Spinal cord (tissue), 9 donors: ENCODE measurements at regions not wholly inside any gene's neighbourhood (a gene's known extent, or its start where the extent isn't known, plus 50 kb on each side); places are given as distances from the start of the nearest gene placed in this dataset.

Experiments used
- DNase-seq, 6 donors: peaks; one replicate each; pipeline versions ENCODE4 v3.0.0 to v3.0.0-alpha.2; 2013 to 2015; ENCODE audit warnings: low spot score in 6 of 6, low read depth in 4 of 6
- H3K27ac ChIP-seq: one replicate; pipeline ENCODE4 v1.5.1; 2013; ENCODE audit warnings: low read depth, low read length, control low read depth
- H3K27me3 ChIP-seq: one replicate; pipeline ENCODE4 v1.6.1; 2013; ENCODE audit warnings: low read length; ENCODE audit not compliant: control insufficient read depth, insufficient read depth
- H3K36me3 ChIP-seq: one replicate; pipeline ENCODE4 v1.6.1; 2013; ENCODE audit warnings: low read length; ENCODE audit not compliant: control insufficient read depth, insufficient read depth
- H3K4me1 ChIP-seq: one replicate; pipeline ENCODE4 v1.6.1; 2013; ENCODE audit warnings: low read length; ENCODE audit not compliant: control insufficient read depth, insufficient read depth
- H3K4me3 ChIP-seq: one replicate; pipeline ENCODE4 v1.5.1; 2013; ENCODE audit warnings: low read depth, low read length, control low read depth
- H3K9me3 ChIP-seq: one replicate; pipeline ENCODE4 v1.6.1; 2013; ENCODE audit warnings: low read length; ENCODE audit not compliant: control insufficient read depth, insufficient read depth
- WGBS: methylation state at CpG from one replicate; pipeline ENCODE4 v1.1.5; 2013; ENCODE audit warnings: missing lambda C conversion rate; ENCODE audit not compliant: insufficient coverage; 5-methylcytosine and 5-hydroxymethylcytosine counted together
- donor health status: healthy.

DNA sequence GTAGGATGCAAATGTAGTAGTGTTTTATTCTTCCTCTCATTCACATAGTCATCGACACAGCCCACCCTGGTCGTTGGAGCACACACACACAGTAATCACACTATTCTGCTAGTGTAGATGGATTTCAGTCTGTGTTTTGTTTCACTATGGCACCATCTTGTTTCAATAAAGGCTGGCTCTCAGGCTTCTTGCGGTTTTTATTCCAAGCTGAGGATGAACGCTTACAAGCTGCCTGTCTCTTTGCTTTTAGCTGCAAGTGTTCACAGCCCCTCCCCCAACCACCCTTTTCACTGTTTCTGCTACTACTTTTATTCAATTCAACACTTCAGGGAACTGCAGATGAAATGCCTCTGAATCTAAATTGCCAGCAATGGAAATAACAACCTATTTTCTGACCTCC lies 140.9 kb upstream of the PMFBP1 start:
- H3K27me3 ChIP-seq = no peaks in the 10 kb centered on the region
- no peaks in the 10 kb centered on the region for H3K36me3 ChIP-seq
- DNase-seq = peak in 5 of 6 donors; percentile 35 to 92 (median 39)
- WGBS = 21% methylated on average over 2 of the region's 4 CpGs
- no peaks in the 10 kb centered on the region for H3K9me3 ChIP-seq
- H3K4me1 ChIP-seq = no peaks in the 10 kb centered on the region
- H3K4me3 ChIP-seq = no peak overlapping the region
- no peak overlapping the region for H3K27ac ChIP-seq

- H3K4me3 ChIP-seq = no peak overlapping the region
- no peak for DNase-seq
- no peaks in the 10 kb centered on the region for H3K9me3 ChIP-seq
- no peak overlapping the region for H3K27ac ChIP-seq
- H3K36me3 ChIP-seq = no peaks in the 10 kb centered on the region
- WGBS = no CpG with 5 or more reads among the region's 2 CpGs
- no peaks in the 10 kb centered on the region for H3K27me3 ChIP-seq
- H3K4me1 ChIP-seq = no peaks in the 10 kb centered on the region
These were observed 139.5 kb upstream of the PMFBP1 start for GRCh38 chr16:72311426-72311825.

DNA sequence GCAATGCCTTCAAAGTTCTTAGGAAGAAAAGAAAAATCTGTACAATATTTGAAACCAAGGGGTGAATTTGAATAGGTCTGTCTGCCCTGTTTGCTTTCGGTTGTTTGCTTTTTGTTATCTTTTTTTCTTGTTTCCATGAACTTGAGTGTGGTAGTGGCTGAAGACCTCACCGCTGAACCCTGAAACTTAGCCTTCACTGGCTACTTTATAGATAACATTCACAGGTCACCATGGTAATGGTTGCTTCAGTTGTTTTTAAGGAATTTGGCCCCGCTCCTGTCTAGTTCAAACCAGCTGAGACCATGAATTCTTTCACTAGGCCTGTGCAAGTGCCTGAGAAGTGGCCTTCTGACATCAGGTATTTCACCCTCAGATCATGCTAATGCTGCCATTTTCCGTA lies 137.0 kb upstream of the PMFBP1 start:
- WGBS = 97% methylated on average over 2 of the region's 4 CpGs
- no peaks in the 10 kb centered on the region for H3K4me1 ChIP-seq
- H3K27me3 ChIP-seq = no peaks in the 10 kb centered on the region

DNA sequence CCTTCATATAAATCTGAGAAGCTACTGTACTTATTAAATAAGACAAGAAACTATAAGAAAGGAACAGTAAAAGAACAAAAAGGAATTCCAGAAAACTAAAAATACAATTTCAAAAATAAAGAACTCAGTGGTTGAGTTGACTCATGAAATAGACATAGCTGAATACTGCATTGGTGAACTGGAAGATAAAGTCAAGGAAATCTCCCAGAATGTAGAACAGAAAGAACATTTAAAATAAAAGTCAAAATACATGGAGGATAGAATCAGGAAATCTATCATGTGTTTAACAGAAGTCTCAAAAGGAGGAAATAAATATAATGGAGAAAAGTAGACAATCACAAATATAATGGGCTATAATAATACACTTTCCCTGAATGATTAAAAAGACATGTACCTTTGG lies 136.4 kb upstream of the PMFBP1 start:
- Histone ChIP-seq H3K4me3 (no peak overlapping the region), H3K4me1 (no peaks in the 10 kb centered on the region), H3K9me3 (no peaks in the 10 kb centered on the region), H3K27me3 (no peaks in the 10 kb centered on the region), H3K27ac (no peak overlapping the region), H3K36me3 (no peaks in the 10 kb centered on the region)
- DNase-seq = no peak

More for the DNA sequence above, 137.0 kb upstream of the PMFBP1 start:
- Histone ChIP-seq H3K9me3 (no peaks in the 10 kb centered on the region), H3K36me3 (no peaks in the 10 kb centered on the region), H3K4me3 (no peak overlapping the region), H3K27ac (no peak overlapping the region)
- DNase-seq = no peak

GRCh38 chr16:72302332-72302731 lies 130.4 kb upstream of the PMFBP1 start:
- H3K36me3 ChIP-seq = no peaks in the 10 kb centered on the region
- no peaks in the 10 kb centered on the region for H3K4me1 ChIP-seq
- WGBS = 25% methylated on average over 1 of the region's 2 CpGs
- no peaks in the 10 kb centered on the region for H3K27me3 ChIP-seq
- no peak for DNase-seq
- no peaks in the 10 kb centered on the region for H3K9me3 ChIP-seq
- H3K4me3 ChIP-seq = no peak overlapping the region
- no peak overlapping the region for H3K27ac ChIP-seq

- Histone ChIP-seq H3K9me3 (no peaks in the 10 kb centered on the region), H3K27ac (no peak overlapping the region), H3K27me3 (no peaks in the 10 kb centered on the region), H3K4me1 (no peaks in the 10 kb centered on the region), H3K36me3 (no peaks in the 10 kb centered on the region), H3K4me3 (no peak overlapping the region)
- WGBS = 40% methylated on average over 1 of the region's 8 CpGs
- peak in 2 of 6 donors; percentile 20 to 67 for DNase-seq
These were observed 129.7 kb upstream of the PMFBP1 start for GRCh38 chr16:72301523-72302236.

- peak in 2 of 6 donors; percentile 18 to 84 for DNase-seq
- 18% methylated on average over 5 of the region's 7 CpGs for WGBS
- H3K27ac ChIP-seq = no peak overlapping the region
These were observed 128.9 kb upstream of the PMFBP1 start for GRCh38 chr16:72300892-72301291.

GRCh38 chr16:72299684-72300243 lies 127.8 kb upstream of the PMFBP1 start:
- H3K36me3 ChIP-seq = no peaks in the 10 kb centered on the region
- H3K27me3 ChIP-seq = no peaks in the 10 kb centered on the region
- H3K4me1 ChIP-seq = no peaks in the 10 kb centered on the region
- no peak overlapping the region for H3K27ac ChIP-seq
- DNase-seq = no peak
- H3K4me3 ChIP-seq = no peak overlapping the region
- H3K9me3 ChIP-seq = no peaks in the 10 kb centered on the region
- WGBS = 100% methylated on average over 1 of the region's 2 CpGs

More at GRCh38 chr16:72300892-72301291, 128.9 kb upstream of the PMFBP1 start:
- Histone ChIP-seq H3K36me3 (no peaks in the 10 kb centered on the region), H3K4me1 (no peaks in the 10 kb centered on the region), H3K9me3 (no peaks in the 10 kb centered on the region), H3K4me3 (no peak overlapping the region), H3K27me3 (no peaks in the 10 kb centered on the region)

DNA sequence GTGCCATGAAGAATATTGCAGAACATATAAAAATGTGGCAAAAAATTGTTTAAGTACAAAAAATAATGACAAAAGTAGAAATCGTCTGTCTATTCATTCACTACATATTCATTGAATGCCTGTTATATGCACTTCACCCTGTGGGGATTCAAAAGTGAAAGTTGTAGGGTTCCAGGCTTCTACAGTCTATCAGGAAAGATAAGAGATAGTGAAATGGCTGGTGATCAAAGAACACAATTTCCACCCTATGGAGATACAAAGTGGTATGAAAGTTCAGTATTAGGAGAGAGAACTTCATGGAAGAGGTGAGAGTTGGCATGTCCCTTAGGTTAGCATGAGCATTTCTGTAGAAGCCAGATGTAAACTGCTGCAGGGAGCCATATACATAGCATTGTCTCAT lies 127.0 kb upstream of the PMFBP1 start:
- Histone ChIP-seq H3K4me1 (no peaks in the 10 kb centered on the region), H3K36me3 (no peaks in the 10 kb centered on the region), H3K27ac (no peak overlapping the region), H3K27me3 (no peaks in the 10 kb centered on the region), H3K9me3 (no peaks in the 10 kb centered on the region), H3K4me3 (no peak overlapping the region)
- WGBS = no CpG with 5 or more reads among the region's 1 CpG
- no peak for DNase-seq

DNA sequence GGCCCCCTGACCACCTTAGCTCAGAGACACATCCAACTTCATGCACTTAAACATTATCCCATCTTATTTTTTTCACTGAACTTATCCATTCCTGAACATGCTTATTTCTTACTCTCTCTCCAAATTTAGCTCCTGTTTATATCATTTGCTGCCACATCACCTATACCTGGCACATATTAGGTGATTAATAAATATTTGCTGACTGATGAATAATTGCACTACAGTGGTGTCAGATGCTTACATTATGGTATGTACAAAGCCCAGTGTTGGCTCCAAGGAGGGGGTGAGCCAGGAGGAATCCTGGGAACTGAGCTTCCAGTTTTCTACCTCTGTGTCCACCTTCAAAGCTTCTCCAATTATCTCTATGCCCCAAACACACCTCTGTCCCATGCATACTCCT lies 124.0 kb upstream of the PMFBP1 start:
- H3K4me3 ChIP-seq = no peak overlapping the region
- no peak for DNase-seq
- no peaks in the 10 kb centered on the region for H3K36me3 ChIP-seq
- no peaks in the 10 kb centered on the region for H3K27me3 ChIP-seq
- no peak overlapping the region for H3K27ac ChIP-seq
- no peaks in the 10 kb centered on the region for H3K9me3 ChIP-seq
- H3K4me1 ChIP-seq = no peaks in the 10 kb centered on the region
